GM23248 (cell line): ENCODE measurements at regions not wholly inside any gene's neighbourhood (a gene's known extent, or its start where the extent isn't known, plus 50 kb on each side); places are given as distances from the start of the nearest gene placed in this dataset.

Source experiments
- EZH2 ChIP-seq: fragments of 200-600 bp; sonication (generic); IDR thresholded peaks from 2 replicates; pipeline ENCODE4 v1.6.1; 2018; ENCODE audit warnings: antibody characterized with exemption, mild to moderate bottlenecking; ENCODE audit not compliant: insufficient read depth, poor library complexity, severe bottlenecking
- EZH2phosphoT487 ChIP-seq: fragments of 200-600 bp; sonication (generic); IDR thresholded peaks from 2 replicates; pipeline ENCODE4 v1.6.1; 2018; ENCODE audit warnings: antibody characterized with exemption, moderate library complexity, mild to moderate bottlenecking, low read depth; ENCODE audit not compliant: insufficient read depth

DNA sequence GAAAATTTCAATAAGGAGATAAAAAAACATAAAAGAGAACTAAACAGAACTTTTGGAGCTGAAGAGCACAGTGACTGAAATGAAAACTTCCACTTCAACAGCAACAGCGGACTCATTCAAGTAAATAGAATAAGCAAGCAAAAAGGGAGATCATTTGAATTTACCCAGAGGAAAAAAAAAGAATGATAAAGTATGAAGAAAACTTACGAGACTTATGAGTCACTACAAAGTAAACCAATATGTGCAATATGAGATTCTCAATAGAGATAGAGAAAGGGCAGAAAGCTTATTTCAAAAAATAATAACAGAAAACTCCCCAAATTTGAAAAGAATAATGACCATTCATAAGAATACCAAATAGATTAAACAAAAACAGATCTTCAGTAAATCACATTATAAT, 1605.7 kb upstream of the CDH6 start:
- TF ChIP-seq EZH2 (no peak), EZH2phosphoT487 (no peak)
